NCI-H82 (cell line): ENCODE measurements at regions not wholly inside any gene's neighbourhood (a gene's known extent, or its start where the extent isn't known, plus 50 kb on each side); places are given as distances from the start of the nearest gene placed in this dataset.

Source experiments
- DNase-seq: peaks from one replicate; lab custom pipeline; 2025; lab: John Stamatoyannopoulos, UW

DNA sequence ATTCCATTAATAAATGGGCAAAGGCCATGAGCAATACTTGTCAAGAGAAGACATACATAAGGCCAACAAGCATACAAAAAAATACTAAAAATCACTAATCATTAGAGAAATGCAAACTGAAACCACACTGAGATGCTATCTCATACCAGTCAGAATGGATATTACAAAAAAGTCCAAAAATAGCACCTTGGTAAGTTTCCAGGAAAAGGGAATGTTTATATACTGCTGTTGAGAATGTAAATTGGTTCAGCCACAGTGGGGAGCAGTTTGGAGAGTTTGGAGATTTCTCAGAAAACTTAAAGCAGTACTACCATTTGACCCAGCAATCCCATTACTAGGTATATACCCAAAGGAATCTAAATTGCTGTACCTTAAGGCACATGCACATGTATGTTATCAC lies 467.7 kb downstream of the CDH11 start:
- no peak for DNase-seq

DNA sequence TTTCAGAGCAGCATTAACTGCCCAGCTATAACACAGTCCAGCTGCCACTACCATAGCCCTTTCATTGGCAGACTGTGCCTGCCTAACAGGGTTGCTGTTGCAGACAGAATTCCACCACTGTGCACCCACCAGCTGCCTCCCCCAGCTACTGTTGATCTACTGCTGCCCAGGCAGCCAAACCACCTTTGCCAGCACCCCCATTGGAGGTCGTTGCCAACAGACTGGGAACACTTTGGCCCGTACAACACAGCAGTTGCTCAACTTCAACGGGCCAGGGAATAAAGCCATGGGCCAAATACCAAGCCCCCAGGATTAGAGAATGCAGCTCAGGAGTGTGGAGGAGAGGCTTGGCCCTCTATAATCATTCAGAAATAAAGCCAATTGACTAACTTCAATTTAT lies 473.6 kb downstream of the CDH11 start:
- no peak for DNase-seq

DNA sequence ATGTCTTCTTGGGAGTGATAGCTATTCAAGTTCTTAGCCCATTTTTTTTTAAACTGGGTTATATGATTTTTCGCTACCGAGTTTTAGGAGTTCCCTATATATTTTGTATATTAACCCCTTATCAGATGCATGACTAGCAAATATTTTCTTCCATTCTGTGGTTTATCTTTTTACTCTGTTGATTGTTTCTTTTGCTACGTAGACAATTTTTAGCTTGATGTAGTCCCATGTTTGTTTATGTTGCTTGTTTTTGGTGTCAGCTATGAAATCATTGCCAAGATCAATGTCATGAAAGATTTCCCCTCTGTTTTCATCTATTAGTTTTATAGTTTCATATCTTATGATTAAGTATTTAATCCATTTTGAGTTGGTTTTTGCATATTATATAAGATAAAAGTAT lies 480.5 kb downstream of the CDH11 start:
- DNase-seq: no peak

DNA sequence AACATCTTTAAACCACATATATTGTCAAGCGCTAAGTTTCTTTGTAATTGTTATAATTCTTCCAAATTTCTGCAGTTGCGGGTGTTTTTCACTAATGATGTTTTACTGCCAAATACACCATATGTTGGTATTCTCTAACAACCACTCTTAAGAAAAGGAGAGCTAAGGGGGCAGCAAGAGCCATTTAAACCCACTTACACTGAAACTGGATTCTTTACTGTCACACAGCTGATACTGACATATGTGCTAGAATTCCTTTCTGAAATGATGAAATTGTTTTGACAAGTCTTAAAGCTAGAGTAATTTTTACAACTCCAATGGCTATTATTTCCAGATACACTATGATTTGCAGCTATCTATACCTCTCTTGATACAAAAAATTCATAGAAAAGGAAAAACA lies 483.1 kb downstream of the CDH11 start:
- no peak for DNase-seq

DNA sequence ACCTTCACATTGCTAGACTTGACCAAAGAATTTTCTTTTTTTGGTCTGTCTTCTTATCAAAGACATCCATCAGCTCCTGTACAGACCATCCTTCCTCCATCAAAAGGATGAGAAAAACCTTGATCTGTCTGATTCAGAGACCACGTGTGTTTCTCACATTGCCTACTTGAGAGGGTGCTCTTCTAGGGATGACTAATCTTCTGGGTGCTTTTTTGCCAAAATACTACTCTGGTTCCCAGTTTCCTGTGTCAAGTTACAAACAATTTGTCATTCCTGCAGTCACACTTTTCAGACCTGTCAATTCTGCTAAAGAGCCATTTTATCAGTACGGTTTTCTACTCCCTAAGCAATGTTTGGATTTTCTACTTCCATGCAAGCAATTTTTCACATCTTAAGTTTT lies 492.2 kb downstream of the CDH11 start:
- no peak for DNase-seq

DNA sequence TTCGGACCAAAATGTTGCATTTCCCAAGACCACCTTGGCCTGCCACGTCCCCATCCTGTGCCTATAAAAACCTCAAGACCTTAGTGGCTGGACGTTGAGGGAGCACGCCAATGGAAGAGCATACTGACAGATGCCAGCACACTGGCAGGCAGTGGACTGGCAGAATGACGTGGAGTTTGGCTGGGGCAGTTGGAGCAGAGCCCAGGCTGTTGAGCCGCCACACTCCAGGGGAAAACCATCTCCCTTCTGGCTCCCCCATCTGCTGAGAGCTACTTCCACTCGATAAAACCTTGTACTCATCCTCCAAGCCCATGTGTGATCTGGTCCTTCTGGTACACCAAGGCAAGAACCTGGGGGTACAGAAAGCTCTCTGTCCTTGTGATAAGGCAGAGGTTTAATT lies 494.1 kb downstream of the CDH11 start:
- DNase-seq: no peak

DNA sequence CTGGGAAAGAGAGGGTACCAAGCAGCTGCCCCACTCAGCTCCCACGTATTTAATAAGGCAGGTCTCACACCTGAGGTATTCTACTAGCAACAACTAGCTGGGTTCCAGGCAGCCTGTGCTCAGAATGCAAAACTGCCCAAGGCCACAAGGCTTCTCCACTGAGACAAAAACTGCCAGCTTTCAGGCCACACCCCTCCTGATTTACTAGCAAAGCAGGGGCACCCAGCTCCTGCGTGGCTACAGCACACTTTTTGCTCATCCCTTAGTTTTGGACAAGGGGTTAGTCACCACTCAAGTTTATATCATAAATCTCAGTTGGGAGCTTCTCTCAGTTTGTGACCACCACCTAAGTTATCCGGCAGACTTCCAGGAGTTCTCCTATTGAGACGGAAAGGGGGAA lies 494.6 kb downstream of the CDH11 start:
- DNase-seq: peak; percentile 47

DNA sequence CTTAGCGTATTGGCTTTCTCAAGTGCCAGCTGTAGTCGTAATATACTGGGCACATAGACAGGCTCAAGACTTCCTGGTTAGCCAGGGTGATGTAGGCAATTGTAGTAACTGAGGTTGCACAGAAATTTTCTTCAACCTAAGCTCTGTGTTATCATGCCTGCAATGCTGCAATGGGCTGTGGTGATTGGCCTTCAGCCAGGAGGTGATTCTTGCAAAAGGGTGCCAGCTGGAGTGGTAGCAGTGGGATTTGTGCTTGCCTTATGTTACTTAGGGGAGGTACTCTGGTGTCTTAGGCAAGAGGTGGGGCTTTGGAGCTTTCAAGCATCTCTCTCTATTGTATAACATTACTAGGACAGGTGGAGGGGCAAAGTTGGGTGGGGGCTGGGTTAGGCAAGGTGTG lies 495.1 kb downstream of the CDH11 start:
- peak; percentile 90 for DNase-seq

DNA sequence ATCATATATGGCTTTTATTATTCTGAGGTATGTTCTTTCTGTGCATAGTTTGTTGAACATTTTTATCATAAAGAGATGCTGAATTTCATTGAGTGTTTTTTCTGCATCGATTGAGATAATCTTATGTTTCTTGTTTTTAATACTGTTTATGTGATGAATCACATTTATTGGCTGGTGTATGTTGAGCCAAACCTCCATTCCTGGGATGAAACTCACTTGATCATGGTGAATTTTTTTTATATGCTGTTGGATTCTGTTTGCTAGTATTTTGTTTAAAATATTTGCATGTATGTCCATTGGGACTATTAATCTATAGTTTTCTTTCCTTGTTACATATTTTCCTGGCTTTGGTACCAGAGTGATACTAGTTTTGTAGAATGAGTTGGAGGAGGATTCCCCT lies 500.2 kb downstream of the CDH11 start:
- DNase-seq: no peak

DNA sequence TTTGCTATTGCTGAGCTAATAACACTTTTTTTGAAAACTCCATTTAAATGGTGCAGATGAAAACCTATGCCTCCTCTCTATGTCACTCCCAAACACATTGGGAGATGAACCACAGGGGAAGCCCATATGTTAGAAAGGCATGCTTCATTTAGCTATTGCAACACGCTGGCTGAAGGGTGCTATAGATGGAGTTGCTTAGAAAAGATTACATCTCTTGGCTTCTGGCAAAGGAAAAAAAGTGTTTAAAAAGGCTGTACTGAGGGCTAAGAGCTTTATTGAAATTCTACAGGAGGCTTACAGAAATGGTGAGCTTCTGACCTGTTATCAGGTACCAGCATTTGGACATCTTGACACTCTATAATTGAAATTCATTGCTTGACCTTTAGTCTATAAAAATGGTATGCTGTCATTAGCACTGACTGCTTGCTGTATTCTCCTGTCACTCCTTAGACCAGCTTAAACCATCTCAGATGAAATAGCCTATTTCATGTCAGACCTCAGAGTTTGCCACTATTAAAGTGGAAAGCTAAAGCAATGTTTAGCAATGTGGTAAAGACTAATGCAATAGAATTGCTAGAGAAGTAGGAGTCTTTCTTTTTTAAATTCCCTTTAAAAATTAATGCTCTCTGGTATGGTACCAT lies 503.9 kb downstream of the CDH11 start:
- DNase-seq: no peak

DNA sequence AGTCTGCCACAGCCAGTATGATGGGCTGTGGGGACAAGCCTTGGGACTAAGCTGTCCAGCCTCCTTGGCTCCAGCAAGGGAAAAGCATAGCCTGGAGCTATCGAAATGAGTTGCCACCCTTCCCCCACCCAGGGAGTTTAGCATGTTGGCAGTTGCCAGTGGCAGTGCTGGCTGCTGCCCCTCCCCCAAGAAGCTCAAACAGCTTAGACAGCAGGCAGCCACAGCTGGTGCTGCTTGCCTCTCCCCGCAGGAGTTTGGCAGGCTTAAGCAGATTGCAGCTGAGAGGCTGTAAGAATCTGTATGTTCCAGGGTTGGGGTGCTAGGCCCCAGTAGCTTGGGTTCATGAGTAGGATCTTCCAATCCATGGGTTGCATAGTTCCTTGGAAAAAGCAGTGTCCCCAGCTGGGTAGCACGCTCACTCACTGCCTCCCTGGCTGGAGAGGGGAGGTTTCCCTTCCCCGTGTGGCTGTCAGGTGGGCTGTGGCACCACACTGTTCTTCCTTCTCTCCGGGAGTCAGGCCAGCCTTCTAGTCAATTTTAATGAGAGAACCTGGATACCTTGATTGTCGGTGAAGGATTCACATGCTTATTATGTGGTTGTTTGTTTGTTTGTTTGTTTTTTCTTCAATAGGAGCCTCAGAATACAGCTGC lies 506.1 kb downstream of the CDH11 start:
- DNase-seq: peak; percentile 98

DNA sequence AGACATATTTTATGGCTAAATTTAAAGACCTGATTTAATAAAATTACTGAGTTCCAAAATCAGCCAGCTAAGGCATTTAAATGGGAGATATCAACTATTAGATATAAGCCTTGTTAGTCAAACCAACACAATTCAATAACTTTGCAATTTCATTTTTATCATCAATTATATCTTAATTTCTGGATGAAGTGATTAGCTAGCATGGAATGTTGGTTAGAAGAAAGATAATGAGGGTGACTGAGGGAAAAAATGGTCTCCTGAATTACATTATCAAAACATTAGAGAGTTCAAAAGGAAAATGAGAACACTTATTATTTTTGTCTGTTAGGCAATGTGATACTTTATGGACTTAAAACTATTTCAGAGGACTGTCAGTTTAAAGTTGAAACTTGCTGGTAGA lies 525.7 kb downstream of the CDH11 start:
- DNase-seq: no peak

DNA sequence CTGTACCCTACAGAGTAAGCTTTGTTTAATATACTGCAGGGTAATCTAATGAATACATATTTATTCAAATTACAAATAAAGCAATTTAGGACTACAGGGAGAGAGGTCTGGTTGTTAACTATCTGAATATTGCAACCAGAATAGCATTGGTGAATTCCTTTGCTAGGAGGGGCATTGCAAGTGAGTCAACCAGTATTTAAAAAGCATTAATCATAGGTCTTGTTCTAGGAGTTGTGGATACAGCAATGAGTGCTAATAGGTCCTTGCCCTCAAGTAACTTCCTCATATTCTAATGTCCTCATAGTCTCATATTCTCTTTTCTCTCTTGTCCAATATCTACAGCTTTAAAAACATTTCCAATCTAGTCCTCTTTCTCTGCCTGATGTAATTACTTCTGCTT lies 531.4 kb downstream of the CDH11 start:
- no peak for DNase-seq

DNA sequence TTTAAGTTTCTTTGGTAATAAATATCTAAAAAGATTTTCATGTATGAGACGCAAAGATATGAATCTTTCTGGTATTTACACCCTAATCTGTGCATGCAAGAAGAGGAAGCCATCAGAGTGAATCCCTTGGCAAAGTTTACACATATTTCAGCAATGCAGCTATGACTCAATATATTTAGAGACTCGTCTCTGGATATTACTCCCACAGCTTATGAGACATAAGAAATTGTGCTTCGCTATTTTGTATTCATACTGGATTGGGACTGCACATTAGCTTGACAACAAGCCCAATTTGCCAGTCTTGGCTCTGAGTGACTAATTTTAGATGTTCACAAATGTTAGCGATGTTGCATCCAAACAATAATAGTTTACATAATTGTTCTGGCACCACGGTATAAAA lies 532.0 kb downstream of the CDH11 start:
- no peak for DNase-seq

DNA sequence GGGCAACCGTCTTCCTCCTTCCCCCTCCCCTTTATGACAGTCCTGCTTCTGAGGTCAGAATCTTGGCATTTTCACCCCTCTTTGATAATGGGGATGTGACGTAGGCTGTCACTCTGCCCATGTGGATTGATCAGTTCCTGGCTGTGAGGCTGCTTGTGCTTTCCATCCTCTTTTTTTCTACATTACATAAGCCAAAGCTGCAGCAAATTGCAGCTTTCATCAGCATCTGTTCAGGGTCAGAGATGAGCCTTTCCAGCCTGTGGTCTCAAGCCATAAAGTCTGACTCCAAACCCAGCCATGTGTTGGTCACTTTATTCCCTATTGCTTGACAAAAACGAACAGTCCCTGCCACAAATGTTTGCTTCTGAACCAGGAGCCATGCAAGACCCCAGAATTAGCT lies 535.1 kb downstream of the CDH11 start:
- peak; percentile 50 for DNase-seq

DNA sequence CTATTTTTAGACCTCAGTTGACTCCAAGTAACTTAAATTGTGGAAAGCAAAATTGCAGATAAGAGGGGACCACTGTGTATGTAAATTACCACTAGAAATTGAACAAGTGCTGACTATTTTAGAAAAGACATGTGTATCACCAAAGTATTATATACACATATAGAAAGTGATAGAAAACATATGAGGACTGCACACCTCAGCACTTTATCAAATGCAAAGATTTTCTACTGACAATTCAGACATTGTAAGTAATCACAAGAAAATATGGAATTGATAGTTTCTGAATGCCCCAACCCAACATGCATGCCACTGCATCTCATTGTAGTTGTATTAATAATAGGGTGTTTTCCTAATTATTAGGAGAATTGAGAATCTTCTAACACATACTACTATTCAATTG lies 536.5 kb downstream of the CDH11 start:
- DNase-seq: no peak

DNA sequence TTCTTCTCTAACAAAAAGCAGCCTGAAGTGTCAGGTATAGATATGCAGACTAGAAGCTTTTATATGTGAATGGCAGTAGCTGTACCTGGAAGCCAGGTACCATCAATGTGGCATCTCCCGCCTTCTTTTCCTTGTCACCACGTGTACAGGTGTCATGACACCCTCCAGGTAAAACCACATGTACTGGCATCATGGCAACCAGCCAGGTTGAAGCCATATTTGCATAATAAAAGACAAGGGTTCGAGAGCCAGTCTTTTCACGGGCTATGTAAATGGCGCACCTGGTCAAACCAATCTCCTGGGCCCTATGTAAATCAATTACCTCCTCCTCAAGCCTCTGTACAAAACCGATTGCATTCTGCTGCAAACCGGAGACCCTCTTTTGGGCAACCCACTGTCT lies 541.3 kb downstream of the CDH11 start:
- DNase-seq: no peak

DNA sequence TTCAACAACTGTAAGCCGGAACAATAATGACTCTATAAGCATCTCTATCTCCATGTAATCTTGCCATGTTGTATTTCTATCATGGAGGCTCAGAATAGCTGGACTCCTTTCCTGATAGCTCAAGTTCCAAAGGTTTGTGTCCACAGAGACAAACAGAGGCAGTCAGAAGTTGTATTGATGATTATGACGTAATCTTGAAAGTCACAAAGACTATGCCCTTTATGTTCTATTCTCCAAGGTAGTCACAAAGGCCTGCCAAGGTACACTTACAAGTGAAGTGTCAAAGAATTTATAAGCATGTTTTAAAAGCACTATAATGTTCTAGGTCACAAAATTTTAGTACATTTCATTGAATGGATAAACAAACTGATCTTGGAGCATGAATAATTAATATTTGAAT lies 542.2 kb downstream of the CDH11 start:
- no peak for DNase-seq

DNA sequence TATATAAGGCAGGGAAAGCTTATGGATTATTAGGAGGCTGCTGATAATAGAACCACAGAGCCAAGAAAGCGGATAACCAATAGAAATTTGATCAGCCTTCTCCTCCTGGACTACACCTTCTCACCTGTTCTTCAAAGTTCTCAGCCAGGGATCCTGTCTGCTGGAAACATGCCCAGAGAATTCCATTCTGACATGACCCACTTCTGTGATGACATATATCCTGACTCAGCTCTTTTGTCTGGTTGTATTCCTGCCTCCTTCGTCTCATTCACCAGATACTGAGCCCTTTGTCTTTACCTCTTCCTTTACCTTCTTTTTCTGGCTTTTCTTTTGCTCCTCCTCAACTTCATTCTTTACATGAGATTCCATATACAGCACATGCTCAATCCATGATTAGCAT lies 576.1 kb downstream of the CDH11 start:
- DNase-seq: no peak

DNA sequence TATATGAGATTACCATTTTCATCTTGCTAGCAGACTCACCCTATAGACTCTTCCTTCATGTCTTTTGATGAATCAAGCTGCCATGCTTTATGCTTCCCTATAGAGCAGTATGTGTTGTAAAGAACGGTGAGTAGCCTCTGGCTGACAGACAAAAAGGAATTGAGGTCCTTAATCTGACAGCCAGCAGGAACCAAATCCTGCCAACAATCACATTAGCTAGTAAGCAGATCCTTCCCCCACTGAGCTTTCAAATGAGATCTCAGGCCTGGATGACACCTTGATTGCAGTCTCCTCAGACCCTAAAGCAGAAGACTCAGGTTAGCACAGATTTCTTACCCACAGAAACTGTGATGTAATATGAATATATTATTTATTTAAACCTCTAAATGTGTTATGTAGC lies 577.0 kb downstream of the CDH11 start:
- peak; percentile 34 for DNase-seq

DNA sequence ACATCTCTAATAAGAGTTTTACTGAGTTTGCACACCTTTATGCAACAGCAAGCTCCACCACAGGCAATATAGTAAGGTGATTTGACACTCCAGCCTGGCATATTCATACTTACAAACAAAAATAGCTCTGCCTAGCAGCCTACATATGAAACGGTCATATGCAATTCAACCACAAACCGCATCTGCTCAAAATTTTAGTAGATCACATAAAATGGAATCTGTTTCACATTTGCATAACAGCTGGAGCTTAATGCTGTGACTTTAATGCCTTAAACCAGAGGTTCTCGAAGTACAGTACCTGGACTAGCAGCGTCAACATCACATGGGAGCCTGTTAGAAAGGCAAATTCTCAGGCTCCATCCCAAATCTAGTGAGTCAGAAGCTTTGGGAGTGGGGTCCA lies 578.4 kb downstream of the CDH11 start:
- no peak for DNase-seq

DNA sequence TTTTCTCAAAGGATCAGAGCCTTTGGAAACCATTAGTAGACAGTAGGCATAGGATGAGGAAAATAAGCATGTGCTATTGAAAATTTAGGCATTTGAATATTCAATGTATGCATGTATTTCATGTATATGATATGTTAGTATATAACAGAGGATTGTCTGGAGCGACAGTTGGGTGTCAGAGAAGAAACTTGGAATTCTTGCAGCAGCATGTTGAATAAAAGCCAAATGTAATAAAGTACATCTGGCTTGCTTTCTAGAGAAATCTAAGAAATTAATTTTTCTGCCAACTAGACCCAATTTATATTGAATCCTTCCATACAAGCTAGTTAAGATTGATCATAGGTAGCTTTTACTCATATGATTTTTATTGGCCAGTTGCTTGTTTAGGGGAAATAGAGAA lies 578.8 kb downstream of the CDH11 start:
- no peak for DNase-seq

DNA sequence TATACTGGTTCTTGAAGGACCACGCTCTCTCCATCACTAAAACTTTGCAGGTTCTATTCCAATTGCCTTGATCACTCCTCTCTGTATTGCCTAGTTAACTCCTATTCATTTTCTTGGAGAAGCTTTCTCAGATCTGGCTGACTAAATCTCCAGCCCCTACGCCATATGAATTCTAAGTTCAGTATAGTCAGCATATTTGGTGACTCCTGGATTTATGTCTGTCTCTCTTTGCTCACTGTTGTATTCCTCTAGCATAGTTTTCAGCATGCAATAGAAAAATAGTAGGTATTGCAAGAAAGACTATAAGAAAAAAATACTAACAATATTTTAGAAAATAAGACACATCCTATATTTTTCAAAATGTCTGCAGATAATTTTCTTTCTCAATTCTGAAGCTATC lies 579.7 kb downstream of the CDH11 start:
- no peak for DNase-seq

DNA sequence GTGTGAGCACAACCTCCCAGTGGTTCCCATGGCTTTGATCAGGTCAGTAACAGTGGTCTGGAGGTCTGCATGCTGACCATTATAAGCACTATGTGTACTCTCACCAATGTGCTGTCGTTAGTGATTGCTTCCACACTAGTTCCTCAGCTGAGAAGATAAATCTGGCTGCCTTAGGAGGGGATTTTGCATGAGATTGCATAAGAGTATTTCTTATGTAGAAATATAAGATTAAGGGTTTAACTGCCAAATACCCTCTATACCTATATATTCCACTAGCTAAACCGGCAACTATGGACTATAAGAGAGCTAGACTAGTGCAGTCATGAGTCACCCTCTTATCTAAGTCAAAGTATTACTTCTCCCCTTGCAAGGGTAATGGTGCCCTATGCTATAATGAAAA lies 580.2 kb downstream of the CDH11 start:
- no peak for DNase-seq
